Urothelium cell line (cell line): ENCODE measurements at regions not wholly inside any gene's neighbourhood (a gene's known extent, or its start where the extent isn't known, plus 50 kb on each side); places are given as distances from the start of the nearest gene placed in this dataset.
A peak's percentile ranks its signal among the peaks of the same experiment; 100 is the strongest.

Source experiments
- DNase-seq: peaks from one replicate; pipeline ENCODE4 v3.0.0; 2011; ENCODE audit warnings: low spot score, mixed read lengths
- FAIRE-seq: peaks from 2 replicates; lab custom pipeline; 2011; peaks lifted over from hg19 to GRCh38; lab: Jason Lieb, UNC

DNA sequence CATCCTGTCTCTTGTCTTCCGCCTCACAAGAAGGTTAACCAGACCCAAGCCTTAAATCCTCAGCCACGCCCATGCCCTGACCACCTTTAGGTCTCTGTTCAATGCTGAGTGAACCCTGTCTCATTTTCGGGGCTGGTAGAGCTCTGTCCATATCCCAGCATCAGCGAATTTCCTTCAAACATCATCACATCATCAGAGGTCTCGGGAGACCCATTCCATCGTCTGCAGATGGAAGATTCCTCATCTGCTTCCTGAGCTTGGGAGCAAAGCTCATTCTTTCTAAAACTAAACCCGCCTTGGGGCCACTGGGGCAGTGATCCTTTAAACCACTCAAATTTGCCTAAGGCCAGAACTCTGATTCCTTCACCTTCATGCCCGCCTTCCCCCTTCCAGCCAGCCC is 173.7 kb downstream of the TTC32 start:
- FAIRE-seq (no peak), DNase-seq (no peak)

DNA sequence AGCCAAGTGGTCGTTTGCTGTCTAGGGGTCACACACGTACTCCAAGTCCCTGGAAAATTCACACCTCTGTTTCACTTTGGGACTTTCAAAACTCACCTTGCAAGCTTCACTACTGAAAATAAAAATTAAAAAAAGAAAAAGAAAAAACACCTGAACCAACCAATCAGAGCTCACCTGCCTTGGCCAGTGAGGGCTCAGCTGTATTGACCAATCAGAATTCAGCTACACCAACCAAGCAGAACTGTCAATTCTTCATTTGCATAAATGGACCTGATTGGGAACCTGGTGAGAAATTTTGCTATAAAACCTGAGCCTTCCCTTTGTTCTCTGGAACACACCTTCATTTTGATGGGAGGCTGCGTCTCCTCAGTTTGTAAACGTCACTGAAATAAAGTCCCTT is 176.4 kb downstream of the TTC32 start:
- FAIRE-seq, result no peak
- no peak for DNase-seq

DNA sequence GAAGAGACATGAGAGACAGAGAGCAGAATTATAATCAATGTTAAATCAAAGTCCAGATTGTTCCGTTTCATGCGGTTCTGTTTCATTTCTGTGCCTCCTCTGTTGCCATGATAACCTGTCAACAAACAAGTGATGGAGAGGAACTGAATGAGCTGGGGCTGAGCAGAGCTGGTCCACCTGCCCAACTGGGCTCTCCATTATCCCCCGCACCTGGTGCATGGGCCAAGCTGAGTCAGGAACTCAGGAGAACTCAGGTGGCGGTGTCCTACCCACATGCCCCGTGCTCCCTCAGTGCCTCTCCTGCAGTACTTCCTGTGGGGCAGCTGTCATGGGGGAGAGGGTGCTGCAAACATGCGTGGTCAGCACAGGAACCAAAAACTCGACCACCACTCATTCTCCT is 178.8 kb downstream of the TTC32 start:
- no peak for DNase-seq

DNA sequence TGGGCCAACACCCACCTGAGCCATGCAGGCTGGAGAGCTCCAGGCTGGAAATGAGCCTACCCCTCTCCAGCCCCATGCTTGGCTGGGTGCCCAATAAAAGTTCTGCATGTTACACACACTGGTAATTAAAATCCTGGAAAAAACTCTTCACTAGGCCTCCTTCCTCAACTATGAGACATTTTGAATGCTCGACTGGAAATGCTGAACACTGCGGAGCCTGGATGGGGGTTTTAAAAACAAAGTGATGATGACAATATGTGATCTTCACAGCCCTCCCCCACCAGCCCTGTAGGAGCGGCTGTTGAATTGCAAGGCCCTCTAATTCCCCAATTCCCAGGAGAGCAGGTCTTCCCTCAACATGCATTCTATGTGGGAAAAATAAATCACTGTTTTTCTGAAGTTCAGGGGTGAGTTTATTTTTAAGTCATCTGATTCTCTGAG is 179.2 kb downstream of the TTC32 start:
- FAIRE-seq (no peak), DNase-seq (no peak)

More for the DNA sequence above, 178.8 kb downstream of the TTC32 start:
- FAIRE-seq, result no peak

DNA sequence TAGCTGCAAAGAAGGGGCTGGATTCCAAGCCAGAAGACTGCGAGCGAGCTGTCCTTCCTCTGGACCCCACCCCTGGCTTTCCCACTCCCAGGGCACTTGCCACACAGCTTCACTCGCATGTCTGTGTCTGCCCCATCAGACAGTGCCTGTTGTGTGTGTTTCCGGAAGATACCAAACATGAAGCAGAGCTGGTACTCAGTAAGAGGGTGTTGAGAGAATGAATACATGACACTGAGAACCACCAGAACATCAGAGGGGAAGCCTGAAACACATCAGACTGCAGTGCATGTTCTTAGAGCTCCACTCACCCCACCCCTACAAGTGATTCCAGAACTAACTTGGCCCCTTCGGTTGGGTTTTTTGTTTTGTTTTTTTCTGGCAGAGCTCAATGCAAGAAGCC is 181.5 kb downstream of the TTC32 start:
- DNase-seq, result no peak
- FAIRE-seq, result no peak

DNA sequence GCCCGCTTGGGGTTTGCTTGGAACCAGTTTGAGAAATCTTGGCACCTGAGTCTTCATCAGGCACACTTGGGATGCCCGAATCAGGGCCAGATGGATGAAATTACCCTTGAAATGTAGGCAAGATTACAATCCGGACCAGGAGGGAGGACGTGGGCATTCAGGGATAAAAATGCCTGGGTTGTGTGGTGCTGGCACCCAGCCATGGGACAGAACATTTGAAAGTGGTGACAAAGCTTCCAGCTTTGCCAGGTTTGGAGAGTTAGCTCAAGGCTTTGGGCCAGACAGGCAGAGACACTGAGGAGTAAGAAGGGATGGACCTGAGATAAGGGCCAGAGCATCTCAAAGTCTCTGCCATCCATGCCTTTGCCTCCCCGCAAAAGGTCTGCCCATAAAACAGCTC is 182.2 kb downstream of the TTC32 start:
- no peak for FAIRE-seq
- DNase-seq, result no peak

DNA sequence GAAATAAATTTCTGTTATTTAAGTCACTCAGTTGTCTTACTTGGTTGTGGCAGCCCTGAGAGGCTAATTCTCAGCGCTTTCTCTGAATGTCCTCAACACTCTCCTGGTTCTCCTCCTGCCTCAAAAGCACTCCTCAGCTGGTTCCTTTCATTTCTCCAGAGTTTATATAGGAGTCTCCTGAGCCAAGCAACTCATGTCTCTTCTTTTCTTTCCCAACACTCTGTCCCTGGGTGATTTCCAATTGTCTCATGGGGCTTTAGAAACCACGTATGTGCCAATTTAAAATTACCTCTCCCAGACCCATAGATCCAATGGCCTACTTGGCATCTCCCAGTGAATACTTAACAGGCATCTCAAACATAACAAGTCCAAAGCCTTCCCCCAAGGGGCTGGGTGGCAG is 184.3 kb downstream of the TTC32 start:
- DNase-seq, result no peak
- no peak for FAIRE-seq

DNA sequence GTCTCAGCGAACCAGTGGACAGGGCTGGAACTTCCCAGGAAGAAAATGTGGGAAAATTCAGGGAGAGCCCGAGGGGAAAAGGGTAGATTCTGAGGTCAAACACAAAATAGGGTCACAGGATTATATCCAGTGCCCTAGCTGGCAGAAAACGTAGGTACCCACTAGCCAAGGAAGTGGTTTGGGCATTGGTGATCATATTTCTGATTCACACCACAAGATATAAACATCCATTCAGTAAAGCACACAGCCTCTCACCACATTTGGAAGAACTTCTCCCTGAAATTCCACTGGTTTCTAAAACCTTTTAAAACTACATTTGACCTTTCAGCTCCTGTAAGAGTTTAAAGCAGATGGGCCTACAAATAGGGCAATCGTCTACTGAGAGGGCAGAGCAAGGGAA is 186.9 kb downstream of the TTC32 start:
- no peak for DNase-seq
- no peak for FAIRE-seq

DNA sequence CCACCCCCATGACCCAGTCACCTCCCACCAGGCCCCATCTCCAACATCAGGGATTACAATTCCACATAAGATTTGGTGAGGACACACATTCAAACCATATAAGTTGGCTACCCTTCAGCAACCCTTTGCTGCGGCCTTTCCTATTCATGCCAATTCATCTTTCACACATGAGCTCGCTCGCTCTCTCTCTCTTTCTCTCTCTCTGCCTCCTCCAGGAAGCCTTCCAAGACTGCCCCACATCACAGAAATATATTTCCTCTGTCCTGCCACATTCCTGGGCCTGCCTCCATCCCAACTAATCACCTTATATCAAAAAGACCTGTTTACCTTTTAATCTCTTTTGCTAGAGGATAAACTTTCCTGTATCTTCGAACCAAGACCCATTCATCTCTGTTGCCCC is 188.9 kb downstream of the TTC32 start:
- no peak for FAIRE-seq
- no peak for DNase-seq

DNA sequence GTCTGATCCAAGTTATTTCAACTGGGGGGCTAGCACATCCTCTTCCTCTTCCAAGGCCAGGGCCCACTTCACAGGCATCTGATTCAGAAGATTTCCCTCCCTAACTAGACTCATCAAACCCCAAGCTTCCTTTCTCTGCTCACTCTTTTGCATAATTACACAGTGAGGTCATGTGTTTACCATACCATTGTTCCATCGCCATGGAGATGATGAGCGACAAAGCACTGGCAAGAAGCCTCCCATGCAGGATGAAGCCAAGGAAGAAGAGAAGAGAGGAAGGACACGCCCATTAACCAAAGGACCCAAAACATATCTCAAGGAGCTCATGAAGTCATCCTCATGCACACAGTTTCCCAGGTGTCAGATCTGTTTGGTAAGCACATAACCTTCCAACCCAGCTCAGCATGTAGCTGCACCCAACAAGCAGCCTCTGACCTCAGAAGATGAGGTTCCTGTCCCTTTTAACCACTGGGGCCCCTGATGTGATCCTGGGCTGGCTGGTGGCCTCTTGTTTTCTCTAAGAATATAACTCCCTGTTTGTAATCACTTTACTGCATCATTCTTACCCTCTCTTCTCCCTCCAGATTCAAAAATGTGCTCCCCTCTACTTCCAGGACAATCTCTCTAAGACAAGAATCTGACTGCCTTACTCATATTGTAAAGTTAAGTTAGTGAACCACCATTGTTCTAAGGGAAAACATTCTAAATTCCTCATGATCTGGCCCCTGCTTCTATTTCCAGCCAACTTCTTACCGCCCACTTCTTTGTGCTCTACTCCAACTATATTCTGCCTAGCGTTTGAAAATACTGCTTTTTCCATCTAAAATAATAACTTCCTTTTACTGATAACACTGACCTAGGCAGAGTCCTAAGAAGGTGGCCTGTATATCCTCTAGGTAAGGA is 190.1 kb downstream of the TTC32 start:
- FAIRE-seq (peak; percentile 27), DNase-seq (peak; percentile 86)

DNA sequence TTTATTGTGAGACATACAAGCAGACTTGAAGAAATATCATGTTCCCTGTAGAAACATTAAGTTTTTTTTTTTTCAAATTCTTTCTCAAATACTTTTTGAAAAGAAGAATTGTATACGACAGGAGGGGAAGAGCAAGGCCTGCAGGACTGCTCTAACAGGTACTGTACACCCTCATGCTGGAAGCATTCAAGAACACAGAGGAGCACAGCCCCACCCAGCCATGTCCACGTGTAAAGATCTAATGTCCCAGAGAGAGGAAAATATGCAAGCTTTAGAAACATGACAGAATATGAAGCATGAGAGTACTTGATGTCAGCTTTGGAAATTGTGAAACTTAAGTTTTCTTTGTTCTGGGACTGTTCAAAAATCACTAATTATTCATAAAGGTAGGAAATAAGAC is 191.6 kb downstream of the TTC32 start:
- no peak for DNase-seq
- no peak for FAIRE-seq

DNA sequence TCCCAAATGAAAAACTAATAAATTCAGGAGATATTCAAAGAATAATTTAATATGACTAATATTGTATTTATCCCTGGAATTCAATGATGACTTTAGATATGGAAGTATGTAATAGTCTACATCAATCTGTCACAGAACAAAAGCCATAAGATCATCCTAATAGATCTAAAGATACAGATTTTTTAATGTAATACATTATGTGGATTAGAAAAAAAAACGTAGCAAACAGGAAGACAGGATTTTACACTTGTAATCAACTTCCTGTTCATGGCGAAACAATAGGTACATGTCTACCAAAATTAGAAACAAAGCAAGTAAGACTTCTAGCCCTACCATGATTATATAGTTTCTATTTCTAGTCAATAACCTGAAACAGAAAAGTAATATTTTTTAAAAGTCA is 192.2 kb downstream of the TTC32 start:
- no peak for FAIRE-seq
- no peak for DNase-seq

DNA sequence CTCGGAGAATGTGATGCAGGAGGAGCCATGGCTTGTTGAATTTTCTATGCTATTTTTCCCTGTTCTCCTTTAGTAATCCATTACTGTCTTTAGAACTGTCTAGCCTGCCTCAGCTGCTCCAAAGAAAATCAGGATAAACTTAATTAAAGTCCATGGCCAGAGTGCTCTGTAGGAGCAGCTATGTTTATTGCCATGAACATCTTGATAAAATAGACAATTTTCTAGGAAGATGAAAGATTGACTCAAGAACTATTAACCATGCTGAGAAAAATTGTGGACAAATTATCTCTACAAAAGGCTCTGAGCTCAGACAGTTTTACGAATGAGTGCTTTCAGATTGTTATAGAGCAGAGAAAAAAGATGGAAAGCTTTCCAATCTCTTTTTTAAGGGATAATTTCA is 193.0 kb downstream of the TTC32 start:
- DNase-seq (no peak), FAIRE-seq (no peak)

DNA sequence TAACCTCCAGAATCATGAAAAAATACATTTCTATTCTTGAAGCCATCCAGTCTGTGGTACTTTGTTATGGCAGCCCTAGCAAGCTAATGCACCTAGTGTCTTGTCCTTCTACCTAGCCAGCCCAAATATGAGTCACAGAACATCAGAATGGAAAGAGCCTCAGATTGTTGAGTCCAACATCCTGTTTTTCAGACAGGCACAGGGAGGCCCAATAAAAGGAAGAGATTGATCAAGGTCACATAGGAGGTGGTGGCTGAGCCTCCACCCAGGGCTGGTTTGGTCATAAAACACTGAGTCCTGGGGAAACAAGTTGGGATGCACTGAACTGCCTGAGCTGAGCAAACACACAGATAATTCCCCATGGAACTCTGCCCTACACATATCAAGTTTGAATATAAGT is 195.5 kb downstream of the TTC32 start:
- FAIRE-seq (no peak), DNase-seq (no peak)

DNA sequence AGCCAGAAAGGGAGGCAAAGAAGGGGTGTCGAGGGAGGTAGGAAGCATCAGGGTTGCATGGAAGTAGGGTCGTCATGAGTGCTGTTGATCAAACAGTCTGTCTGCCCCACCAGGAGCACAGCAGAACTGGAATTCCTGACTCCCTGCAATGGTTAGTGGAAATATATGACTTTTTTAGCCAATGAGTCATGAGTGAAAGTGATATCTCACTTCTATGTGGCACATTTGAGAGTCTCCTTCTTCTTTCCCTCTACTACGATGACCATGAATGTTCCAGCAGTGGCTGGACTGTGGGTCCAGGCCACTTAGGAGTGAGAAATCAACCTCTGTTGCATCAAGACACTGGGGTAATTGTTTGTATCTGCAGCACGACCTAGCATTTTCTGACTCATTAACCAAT is 199.5 kb downstream of the TTC32 start:
- DNase-seq (no peak), FAIRE-seq (no peak)

DNA sequence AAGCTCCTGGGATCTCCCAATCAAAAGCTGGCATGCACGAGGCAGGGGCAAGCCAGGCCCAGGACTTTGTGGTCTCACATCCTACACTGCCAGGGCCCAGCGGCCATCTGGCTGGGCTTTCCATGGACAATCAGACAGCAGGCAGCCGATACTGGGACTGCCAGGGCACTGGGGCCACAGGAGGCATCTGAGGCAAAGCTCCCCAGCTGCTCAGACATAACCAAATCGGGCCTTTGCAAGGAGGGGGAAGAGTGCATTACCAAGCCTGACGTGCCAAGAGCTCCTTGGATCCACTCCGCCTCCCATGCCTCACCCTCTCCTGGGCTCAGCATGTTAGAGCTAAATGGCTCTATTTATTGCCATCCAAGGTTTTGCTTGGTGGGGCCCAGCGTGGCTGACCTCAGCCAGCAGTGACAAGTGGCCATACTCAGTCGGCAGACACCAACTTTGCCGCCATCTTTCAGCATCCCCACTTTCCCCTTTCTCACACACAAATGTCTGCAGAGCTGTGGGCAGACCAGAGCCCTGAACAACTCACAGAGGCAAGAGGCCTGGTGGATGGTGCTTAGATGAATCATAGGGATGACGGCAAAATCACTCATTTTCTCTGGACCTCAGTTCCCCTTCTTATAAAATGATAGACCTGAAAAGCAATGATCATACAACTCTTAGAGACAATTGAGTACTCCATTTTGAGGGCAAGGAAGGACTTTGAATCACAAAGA is 200.8 kb downstream of the TTC32 start:
- FAIRE-seq, result peak; percentile 9

DNA sequence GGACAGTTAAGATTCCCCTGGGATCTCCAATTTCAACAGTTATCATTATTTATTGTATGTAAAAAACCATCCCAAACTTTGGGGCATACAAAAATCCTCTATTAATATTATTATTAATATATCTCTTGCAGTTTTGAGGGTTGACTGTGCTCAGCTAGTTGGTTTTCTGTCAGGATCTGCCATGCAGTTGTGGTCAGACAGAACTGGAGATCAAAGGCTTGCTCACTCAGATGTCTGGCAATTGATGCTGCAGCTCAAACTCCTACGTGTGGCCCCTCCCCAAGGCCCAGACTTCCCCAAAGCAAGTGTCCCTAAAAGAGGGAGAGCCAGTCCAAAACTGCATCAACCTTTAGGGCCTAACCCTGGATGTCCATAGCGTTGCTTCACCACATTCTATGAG is 204.7 kb downstream of the TTC32 start:
- FAIRE-seq, result no peak
- DNase-seq, result no peak

More for the DNA sequence above, 200.8 kb downstream of the TTC32 start:
- no peak for DNase-seq

DNA sequence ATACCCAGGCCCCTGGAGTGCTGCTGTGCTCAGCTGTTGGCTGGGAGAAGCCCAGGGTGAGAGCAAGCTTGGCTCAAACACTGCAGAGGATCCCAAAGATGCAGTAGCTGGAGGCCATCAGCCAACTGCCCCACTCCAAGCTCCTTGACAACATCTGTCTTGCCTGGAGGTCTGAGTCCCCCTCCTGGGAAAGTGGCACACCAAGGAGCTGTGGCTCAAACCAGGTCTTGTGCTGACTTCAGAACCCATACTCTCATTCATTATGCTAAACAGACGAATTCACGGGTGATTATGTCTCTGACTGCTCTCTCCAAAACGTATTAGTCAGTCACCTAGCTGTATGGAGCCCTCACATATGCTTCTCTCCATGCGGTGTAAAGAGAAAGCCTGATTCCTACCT is 206.1 kb downstream of the TTC32 start:
- DNase-seq (no peak), FAIRE-seq (no peak)

DNA sequence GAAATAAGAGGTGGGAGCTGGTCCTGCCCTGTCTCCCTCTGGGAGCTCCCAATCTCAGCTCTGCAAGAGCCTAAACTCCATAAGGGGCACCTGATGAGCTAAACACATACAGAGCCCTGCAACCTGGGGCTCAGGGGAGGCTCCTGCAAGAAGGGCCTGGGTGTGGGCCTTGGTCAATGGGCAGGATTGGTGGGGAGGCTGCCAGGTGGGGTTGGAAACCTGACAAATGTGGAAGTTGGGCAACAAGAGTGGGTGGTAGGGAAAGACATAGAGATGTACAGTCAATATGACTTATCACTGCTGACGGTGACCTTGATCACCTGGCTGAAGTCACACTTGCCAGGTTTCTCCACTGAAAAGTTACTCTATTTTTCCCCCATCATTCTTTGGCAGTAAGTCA is 209.9 kb downstream of the TTC32 start:
- DNase-seq, result no peak
- no peak for FAIRE-seq

DNA sequence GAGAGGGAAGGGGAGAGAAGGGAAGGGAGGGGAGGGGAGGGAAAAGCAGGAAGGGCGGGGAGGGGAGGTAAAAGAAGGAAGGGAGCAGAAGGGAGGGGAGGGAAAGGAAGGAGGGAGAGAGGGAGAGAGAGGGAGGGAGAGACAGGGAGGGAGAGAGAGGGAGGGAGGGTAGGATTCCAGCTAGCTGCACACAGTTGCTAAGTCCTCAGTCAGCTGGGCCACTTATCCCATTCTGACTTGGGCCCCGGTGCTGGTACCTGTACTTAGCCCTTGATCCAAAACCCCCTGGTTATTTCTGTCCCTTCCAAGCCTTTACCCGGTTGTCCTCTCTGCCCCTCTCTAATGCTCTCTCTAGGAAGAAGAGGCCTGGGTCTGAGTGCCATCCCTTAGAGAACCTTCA is 211.4 kb downstream of the TTC32 start:
- no peak for FAIRE-seq
- DNase-seq, result no peak

DNA sequence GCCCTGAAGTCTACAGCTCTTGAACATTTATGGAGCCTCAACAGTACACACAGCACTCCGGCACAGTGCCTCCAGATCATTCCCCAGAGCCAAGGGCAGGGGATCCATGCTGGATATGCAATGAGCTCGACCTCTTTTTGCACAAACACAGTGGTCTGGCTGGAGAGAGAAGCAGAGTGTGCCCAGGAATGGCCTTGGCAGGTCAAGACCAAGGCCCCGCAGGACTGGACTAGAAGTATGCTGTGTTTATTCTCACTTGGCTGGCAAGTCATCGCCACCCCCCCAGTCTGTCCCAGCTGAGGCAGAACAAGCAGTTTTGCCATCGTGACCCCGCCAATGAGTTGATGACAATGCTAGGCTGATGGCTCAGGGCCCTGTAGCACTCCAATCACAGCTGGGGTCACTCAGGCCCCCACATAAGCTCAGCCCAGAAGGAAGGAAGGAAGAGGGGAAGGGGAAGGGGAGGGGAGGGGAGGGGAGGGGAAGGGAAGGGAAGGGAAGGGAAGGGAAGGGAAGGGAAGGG is 212.1 kb downstream of the TTC32 start:
- DNase-seq, result no peak
- no peak for FAIRE-seq

DNA sequence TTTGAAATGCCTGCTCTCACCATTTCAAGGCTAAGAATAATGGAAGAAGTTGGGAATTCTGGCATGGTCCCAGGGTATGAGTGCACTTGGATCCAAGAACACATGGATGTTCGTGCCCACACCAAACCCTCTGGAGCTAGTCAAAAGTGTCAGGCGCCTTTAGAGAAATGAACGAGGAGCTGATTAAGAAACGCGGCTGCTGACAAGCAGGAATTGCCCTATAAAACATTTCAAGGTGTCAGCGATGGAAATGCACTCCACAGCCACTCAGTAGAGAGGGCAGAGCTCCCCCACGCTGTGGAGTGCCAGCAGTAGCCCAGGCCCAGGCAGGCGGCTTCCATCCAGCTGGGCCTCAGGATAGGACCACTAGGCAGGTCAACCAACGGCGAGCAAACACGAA is 213.7 kb downstream of the TTC32 start:
- FAIRE-seq (no peak), DNase-seq (no peak)
